Nephron (organoid): ENCODE measurements at regions not wholly inside any gene's neighbourhood (a gene's known extent, or its start where the extent isn't known, plus 50 kb on each side); places are given as distances from the start of the nearest gene placed in this dataset.

ENCODE experiments used
- H3K27ac Mint-ChIP-seq, 3 experiments: 2 replicates each; pipeline ENCODE4 v1.8.0; 2020; ENCODE audit warnings: mixed read lengths in 3 of 3, mild to moderate bottlenecking in 2 of 3, moderate library complexity in 1 of 3
- H3K27me3 Mint-ChIP-seq: 2 replicates; pipeline ENCODE4 v1.8.0; 2021; ENCODE audit warnings: low read depth, mild to moderate bottlenecking, moderate library complexity, mixed read lengths
- H3K36me3 Mint-ChIP-seq: 2 replicates; pipeline ENCODE4 v1.8.0; 2020; ENCODE audit warnings: low read depth, mixed read lengths
- H3K4me1 Mint-ChIP-seq: 2 replicates; pipeline ENCODE4 v1.8.0; 2020; ENCODE audit warnings: mixed read lengths
- H3K4me3 Mint-ChIP-seq, 3 experiments: 2 replicates each; pipeline ENCODE4 v1.8.0; 2020; ENCODE audit warnings: mild to moderate bottlenecking in 3 of 3, mixed read lengths in 3 of 3, moderate library complexity in 2 of 3
- H3K9me3 Mint-ChIP-seq: 2 replicates; pipeline ENCODE4 v1.8.0; 2020; ENCODE audit warnings: mixed read lengths
- CTCF ChIP-seq, 3 experiments: fragments of 200-600 bp; sonication (generic); IDR thresholded peaks; one replicate each; pipeline ENCODE4 v1.5.0; 2021; ENCODE audit warnings: antibody characterized with exemption in 3 of 3; ENCODE audit not compliant: unreplicated experiment in 3 of 3

GRCh38 chr18:44178476-44178875, 502.2 kb upstream of the SETBP1 start:
- TF ChIP-seq CTCF (IDR thresholded peaks at IDR 0.05; ENCODE audit: unreplicated experiment in 3 of 3), result no peak
- Mint-ChIP-seq H3K27ac (no peak overlapping the region), H3K4me1 (no peaks in the 10 kb centered on the region), H3K9me3 (no peaks in the 10 kb centered on the region), H3K27me3 (peaks cover 3% of the 10 kb centered on the region), H3K4me3 (no peak overlapping the region), H3K36me3 (no peaks in the 10 kb centered on the region)

GRCh38 chr18:44179693-44180092, 501.0 kb upstream of the SETBP1 start:
- Mint-ChIP-seq H3K9me3 (no peaks in the 10 kb centered on the region), H3K27ac (no peak overlapping the region), H3K4me1 (no peaks in the 10 kb centered on the region), H3K4me3 (no peak overlapping the region), H3K27me3 (peaks cover 3% of the 10 kb centered on the region), H3K36me3 (no peaks in the 10 kb centered on the region)
- TF ChIP-seq CTCF (IDR thresholded peaks at IDR 0.05; ENCODE audit: unreplicated experiment in 3 of 3), result no peak

GRCh38 chr18:44180683-44181082, 500.0 kb upstream of the SETBP1 start:
- Mint-ChIP-seq H3K36me3 (no peaks in the 10 kb centered on the region), H3K4me3 (no peak overlapping the region), H3K27ac (no peak overlapping the region), H3K27me3 (peaks cover 3% of the 10 kb centered on the region), H3K9me3 (no peaks in the 10 kb centered on the region), H3K4me1 (no peaks in the 10 kb centered on the region)
- no peak for TF ChIP-seq CTCF (IDR thresholded peaks at IDR 0.05; ENCODE audit: unreplicated experiment in 3 of 3)

- Mint-ChIP-seq H3K27me3 (peaks cover 2% of the 10 kb centered on the region), H3K4me1 (peaks cover 6% of the 10 kb centered on the region), H3K9me3 (no peaks in the 10 kb centered on the region), H3K27ac (no peak overlapping the region), H3K36me3 (no peaks in the 10 kb centered on the region), H3K4me3 (no peak overlapping the region)
- no peak for TF ChIP-seq CTCF (IDR thresholded peaks at IDR 0.05; ENCODE audit: unreplicated experiment in 3 of 3)
These were observed 498.5 kb upstream of the SETBP1 start for GRCh38 chr18:44181951-44182747.

- Mint-ChIP-seq H3K4me3 (no peak overlapping the region), H3K9me3 (no peaks in the 10 kb centered on the region), H3K27ac (peak overlapping the region in 1 of 3 experiments; percentile 10), H3K27me3 (no peaks in the 10 kb centered on the region), H3K36me3 (no peaks in the 10 kb centered on the region), H3K4me1 (peaks cover 6% of the 10 kb centered on the region)
- no peak for TF ChIP-seq CTCF (IDR thresholded peaks at IDR 0.05; ENCODE audit: unreplicated experiment in 3 of 3)
These were observed 494.7 kb upstream of the SETBP1 start for GRCh38 chr18:44186001-44186400.

- Mint-ChIP-seq H3K9me3 (no peaks in the 10 kb centered on the region), H3K27me3 (no peaks in the 10 kb centered on the region), H3K4me3 (no peak overlapping the region), H3K36me3 (no peaks in the 10 kb centered on the region), H3K27ac (no peak overlapping the region), H3K4me1 (peaks cover 6% of the 10 kb centered on the region)
- no peak for TF ChIP-seq CTCF (IDR thresholded peaks at IDR 0.05; ENCODE audit: unreplicated experiment in 3 of 3)
These were observed 493.6 kb upstream of the SETBP1 start for GRCh38 chr18:44187090-44187489.
